HEK293T (cell line): ENCODE measurements at regions not wholly inside any gene's neighbourhood (a gene's known extent, or its start where the extent isn't known, plus 50 kb on each side); places are given as distances from the start of the nearest gene placed in this dataset.
"Not testable (repeated sequence)": the region's sequence is repeated elsewhere in the genome, so short reads cannot be mapped to it uniquely, and the experiment has no call there.

Source experiments
- ARNT ChIP-seq: fragments of 450-650 bp; IDR thresholded peaks from 2 replicates; pipeline ENCODE4 v1.6.1; 2017; ENCODE audit warnings: mild to moderate bottlenecking
- BHLHE40 ChIP-seq: fragments of 450-650 bp; IDR thresholded peaks from 2 replicates; pipeline ENCODE4 v1.6.1; 2016; ENCODE audit warnings: mild to moderate bottlenecking, moderate library complexity, borderline replicate concordance
- ELF4 ChIP-seq: fragments of 450-650 bp; IDR thresholded peaks from 2 replicates; pipeline ENCODE4 v1.6.1; 2017; ENCODE audit warnings: antibody characterized with exemption
- FOXA1 ChIP-seq: fragments of 450-650 bp; IDR thresholded peaks from 2 replicates; pipeline ENCODE4 v1.6.1; 2016; ENCODE audit warnings: mild to moderate bottlenecking
- HDGF ChIP-seq: fragments of 450-650 bp; IDR thresholded peaks from 2 replicates; pipeline ENCODE4 v1.6.1; 2017; ENCODE audit warnings: antibody characterized with exemption, borderline replicate concordance
- NFRKB ChIP-seq: fragments of 450-650 bp; IDR thresholded peaks from 2 replicates; pipeline ENCODE4 v1.6.1; 2016; ENCODE audit warnings: mild to moderate bottlenecking, moderate library complexity
- PKNOX1 ChIP-seq: fragments of 450-650 bp; IDR thresholded peaks from 2 replicates; pipeline ENCODE4 v1.6.1; 2016
- SP1 ChIP-seq: fragments of 450-650 bp; IDR thresholded peaks from 2 replicates; pipeline ENCODE4 v1.6.1; 2017
- SUZ12 ChIP-seq: fragments of 450-650 bp; IDR thresholded peaks from 2 replicates; pipeline ENCODE4 v1.6.1; 2016; ENCODE audit warnings: mild to moderate bottlenecking
- ZNF384 ChIP-seq: fragments of 450-650 bp; IDR thresholded peaks from 2 replicates; pipeline ENCODE4 v1.6.1; 2016

GRCh38 chr13:90734497-90734896, 613.0 kb upstream of the MIR17HG start:
- TF ChIP-seq HDGF, ELF4, NFRKB, ARNT, BHLHE40, ZNF384, SP1, FOXA1, PKNOX1, SUZ12: not testable (repeated sequence)
